ENCODE measurements at regions not wholly inside any gene's neighbourhood (a gene's known extent, or its start where the extent isn't known, plus 50 kb on each side); places are given as distances from the start of the nearest gene placed in this dataset.
"Not testable (repeated sequence)": the region's sequence is repeated elsewhere in the genome, so short reads cannot be mapped to it uniquely, and the experiment has no call there.

DNA sequence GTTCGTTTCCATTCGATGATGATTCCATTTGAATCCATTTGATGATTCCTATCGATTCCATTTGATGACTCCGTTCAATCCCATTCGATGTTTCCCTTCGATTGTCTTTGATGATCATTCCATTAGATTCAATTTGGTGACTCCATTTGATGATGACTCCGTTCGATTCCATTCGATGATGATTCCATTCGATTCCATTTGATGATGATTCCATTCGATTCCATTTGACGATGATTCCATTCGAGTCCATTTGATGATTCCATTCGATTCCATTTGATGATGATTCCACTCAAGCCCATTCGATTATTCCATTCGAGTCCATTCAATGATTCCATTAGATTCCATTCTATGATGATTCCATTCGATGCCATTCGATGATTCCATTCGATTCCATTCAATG lies 2730.6 kb downstream of the RPIA start:
- DNase-seq = not testable (repeated sequence)

DNA sequence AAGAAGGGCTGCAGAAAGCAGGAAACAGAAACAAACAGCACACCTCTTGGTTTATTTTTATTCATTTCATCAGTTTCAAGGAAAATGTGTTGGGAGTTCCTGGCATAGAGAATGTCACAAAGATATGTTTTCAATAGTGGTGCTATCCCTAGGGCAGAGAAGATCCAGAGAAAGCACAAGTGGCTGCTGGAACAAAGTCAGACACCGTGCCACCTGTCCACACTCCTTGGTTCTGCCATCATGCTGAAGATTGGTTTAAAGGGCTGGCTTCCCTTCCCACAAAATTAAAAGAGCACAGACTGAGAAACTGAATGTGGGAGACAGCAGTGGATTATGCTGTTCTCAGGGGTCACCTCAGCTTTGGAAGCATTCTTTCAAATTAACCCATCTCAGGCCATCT lies 2735.7 kb downstream of the RPIA start:
- DNase-seq = not testable (repeated sequence)

DNA sequence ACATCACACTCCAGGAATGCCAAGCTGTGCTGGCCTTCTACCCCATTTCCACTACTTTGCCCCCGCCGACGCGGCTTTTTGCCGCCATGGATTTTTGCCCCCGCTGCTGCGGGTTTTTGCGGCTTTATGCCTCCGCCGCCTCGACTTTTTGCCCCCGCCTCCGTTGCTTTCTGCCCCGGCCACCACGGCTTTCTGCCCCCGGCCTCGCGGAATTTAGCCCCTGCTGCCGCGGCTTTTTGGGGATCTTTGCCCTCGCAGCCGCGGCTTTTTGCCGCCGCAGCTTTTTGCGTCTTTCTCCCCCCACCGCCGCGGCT lies 2750.4 kb downstream of the RPIA start:
- not testable (repeated sequence) for DNase-seq

DNA sequence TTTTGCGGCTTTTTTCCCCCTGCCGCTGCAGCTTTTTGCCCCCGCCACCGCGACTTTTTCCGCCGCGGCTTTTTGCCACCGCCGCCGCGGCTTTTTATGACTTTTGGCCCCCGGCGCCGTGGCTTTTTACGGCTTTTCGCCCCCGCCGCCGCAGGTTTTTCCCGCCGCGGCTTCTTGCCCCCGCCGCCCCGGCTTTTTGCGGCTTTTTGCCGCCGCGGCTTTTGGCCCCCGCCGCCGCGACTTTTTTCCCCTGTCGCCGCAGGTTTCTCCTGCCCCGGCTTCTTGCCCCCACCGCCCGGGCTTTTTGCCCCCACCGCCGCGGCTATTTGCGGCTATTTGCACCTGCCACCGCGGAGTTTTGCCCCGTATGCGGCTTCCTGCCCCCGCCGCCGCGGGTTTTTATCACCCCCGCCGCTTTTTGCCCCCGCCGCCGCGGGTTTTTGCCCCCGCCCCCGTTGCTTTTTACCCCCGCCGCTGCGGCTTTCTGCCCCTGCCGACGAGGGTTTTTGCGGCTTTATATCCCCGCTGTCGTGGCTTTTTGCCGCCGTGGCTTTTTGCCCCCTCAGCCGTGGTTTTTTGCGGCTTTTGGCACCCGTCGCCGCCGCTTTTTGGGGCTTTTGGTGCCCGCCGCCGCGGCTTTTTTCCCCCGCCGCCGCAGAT lies 2750.9 kb downstream of the RPIA start:
- DNase-seq = peak; percentile 16

DNA sequence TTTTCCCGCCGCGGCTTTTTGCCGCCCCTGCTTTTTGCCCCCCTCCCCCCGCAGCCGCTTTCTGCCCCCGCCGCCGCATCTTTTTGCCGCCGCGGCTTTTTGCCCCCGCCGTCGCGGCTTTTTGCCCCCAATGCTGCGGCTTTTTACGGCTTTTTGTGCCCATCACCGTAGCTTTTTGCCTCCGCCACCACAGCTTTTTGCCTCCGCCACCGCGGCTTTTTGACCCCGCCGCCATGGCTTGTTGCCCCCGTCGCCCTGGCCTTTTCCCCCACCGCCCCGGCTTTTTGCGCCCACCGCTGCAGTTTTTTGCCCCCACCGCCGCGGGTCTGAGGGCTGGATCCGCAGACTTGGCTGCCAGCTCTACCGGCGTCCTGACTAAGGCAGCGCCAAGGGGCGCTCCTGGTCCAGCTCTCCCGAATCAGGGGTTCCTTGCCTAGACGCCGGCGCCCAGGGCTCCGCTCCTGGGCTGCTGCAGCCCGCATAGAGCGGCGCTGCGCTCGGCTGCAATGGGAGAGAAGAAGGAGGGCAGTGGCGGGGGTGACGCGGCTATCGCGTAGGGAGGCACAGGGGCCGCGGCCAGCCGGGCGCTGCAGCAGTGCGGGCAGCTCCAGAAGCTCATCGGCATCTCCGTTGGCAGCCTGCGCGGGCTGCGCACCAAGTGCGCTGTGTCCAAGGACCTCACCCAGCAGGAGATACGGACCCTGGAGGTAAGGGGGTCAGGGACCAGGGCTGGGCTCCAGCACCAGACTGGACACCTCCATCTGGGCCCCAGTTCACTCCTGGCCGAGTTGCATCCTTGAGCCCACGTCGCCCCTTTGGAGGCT lies 2751.6 kb downstream of the RPIA start:
- peak; percentile 14 for DNase-seq

DNA sequence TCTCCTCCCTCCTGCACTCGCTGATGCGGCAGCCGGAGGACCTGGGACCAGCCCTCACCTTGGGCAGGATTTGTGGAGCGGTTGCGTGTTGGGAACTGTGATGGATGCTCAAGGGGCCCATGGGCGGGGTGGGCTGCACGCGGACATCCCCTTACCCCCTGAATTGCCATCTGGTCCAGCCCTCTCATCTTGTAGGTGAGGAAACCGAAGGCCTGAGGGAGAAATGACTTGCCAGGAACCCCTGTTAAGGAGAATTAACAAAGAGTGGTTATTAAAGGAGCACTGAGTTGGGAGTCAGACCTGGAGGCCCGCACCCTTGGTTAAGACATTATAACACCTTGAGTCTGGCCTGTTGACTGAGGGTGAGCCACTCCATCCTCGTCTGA lies 2752.2 kb downstream of the RPIA start:
- DNase-seq = not testable (repeated sequence)

DNA sequence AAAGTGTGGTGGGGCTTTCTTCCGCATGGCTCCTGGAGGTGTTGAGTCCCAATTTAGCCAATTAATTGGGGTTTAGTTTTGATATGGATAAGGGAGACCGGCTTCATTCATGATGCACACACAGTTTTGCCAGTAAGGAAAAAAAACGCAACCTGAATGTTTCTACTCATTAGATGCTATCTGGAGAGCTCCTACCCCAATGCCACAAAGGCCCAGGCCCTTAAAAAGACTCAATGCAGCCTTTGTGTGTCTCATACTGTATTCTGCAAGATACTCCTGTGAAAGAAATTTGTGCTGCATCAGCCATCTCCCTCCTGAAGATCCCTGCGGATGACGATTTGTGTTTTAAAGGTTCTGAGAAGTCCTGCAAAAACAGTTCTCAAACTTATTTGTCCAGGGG lies 2754.2 kb downstream of the RPIA start:
- not testable (repeated sequence) for DNase-seq

DNA sequence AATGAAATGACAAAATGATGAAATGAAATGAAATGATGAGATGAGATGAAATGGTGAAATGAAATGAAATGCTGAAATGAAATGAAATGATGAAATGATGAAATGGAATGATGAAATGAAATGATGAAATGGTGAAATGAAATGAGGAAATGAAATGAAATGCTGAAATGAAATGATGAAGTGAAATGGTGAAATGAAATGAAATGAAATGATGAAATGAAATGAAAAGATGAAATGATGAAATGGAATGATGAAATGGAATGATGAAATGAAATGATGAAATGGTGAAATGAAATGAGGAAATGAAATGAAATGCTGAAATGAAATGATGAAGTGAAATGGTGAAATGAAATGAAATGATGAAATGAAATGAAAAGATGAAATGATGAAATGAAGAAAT lies 2755.0 kb downstream of the RPIA start:
- DNase-seq = not testable (repeated sequence)

DNA sequence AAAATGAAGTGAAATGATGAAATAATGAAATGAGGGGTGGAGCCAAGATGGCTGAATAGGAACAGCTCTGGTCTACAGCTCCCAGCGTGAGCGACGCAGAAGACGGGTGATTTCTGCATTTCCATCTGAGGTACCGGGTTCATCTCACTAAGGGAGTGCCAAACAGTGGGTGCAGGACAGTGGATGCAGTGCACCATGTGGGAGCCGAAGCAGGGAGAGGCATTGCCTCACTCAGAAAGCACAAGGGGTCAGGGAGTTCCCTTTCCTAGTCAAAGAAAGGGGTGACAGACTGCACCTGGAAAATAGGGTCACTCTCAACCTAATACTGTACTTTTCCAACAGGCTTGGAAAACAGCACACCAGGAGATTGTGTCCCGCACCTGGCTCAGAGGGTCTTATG lies 2755.4 kb downstream of the RPIA start:
- DNase-seq = not testable (repeated sequence)

DNA sequence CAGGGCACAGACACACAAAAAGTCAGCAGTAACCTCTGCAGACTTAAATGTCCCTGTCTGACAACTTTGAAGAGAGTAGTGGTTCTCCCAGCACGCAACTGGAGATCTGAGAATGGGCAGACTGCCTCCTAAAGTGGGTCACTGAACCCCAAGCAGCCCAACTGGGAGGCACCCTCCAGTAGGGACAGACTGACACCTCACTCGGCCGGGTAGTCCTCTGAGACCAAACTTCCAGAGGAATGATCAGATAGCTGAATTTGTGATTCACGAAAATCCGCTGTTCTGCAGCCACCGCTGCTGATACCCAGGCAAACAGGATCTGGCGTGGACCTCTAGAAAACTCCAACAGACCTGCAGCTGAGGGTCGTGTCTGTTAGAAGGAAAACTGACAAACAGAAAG lies 2756.0 kb downstream of the RPIA start:
- not testable (repeated sequence) for DNase-seq

DNA sequence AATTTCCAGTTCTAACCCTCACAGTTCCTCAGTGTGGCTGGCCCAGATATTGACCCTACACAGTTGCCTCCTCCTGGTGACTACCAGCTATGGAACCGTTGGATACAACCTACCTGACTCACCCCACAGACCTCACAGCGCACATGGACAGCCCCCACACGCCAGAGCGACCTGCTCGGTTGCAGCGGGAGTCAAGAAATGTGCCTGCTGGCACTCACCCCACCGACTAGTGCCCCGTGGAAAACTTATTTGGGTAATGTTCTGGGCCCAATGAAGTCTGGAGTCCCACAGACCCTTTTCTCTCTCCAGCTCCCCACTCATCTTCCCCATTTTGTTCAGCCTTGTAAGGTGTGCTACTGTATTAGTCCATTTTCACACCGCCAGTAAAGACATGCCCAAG lies 2770.8 kb downstream of the RPIA start:
- not testable (repeated sequence) for DNase-seq

DNA sequence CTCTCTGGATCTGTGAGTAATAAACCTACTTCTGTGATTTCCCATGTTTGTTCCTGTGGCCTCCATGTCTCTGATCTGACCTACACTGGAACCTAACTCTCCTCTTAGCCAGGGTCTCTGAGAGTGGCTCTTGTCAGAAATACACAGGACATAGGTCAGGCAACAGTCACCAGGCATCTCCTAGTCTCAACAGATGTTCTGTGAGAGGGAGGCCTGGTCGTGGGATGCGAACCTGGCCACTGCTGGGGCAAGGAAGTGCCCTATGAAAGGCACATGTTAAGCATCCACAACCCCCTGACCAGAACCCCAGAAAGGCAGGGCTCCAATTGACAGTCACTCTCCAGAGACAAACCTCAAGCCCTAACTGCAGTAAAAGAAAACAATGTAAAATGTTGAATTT lies 2771.5 kb downstream of the RPIA start:
- not testable (repeated sequence) for DNase-seq

DNA sequence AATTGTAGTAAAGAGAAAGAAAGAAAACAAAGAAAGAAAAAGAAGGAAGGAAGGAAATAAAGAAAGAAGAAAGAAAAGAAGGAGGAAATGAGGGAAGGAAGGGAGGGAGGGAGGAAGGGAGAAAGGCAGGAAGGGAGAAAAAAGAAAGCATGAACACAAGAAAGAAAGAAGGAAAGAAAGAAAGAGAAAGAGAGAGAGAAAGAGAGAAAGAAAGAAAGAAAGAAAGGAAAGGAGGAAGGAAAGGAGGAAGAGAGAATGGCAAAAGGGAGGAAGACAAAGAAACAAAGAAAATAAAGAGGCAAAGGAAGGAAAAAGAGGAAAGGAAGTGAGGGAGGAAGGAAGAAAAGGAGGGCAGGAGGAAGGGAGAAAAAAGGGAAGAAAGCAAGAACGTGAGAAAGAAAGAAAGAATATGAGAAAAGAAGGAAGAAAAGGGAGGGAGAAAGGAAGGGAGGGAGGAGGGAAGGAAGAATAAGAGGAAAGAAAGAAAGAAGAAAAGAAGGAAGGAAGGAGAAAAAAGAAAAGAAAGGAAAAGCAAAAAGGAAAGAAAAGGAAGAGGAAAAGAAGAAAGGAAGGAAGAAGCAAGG lies 2775.4 kb downstream of the RPIA start:
- not testable (repeated sequence) for DNase-seq

DNA sequence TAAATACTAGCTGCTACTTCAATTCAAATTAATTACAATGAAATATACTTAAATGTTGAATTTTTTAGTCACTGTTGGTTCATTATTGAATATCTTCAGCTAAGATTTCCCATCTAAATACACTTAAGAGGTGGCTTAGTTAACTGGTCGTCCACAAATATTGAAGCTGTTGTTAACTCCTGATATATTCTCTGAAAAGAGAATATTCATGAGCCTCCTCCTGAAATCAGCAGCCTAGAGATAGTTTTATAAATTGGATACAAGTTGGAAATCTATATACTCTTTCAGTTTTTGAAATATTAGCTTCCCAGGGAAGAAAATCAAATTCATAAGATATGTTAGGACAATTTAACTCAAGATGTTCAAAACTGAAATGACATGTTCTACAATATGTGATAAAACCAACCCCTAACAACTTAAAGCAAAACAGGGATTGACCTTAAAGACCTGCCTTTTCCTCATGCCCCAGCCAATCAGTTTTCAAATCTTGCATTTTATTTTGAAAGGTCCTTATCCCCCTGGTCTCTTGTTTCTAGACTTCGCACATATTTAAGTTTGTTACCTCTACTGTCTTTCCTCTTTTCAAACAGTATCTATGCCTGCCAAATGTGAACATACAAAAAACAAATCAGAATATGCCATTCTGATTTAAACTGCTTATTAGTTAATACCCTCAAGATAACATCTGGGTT lies 2784.9 kb downstream of the RPIA start:
- not testable (repeated sequence) for DNase-seq

DNA sequence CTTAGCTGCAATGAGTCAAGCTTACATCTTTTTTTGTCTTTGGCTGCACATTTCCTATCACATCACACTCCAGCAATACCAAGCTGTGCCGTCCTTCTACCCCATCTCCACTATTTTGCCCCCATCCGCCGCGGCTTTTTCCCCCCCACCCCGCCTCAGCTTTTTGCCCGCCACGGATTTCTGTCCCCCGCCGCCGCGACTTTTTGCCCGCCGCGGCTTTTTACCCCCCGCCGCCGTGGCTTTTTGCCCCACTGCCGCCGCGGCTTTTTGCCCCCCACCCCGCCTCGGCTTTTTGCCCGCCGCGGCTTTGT lies 2785.4 kb downstream of the RPIA start:
- DNase-seq = not testable (repeated sequence)

DNA sequence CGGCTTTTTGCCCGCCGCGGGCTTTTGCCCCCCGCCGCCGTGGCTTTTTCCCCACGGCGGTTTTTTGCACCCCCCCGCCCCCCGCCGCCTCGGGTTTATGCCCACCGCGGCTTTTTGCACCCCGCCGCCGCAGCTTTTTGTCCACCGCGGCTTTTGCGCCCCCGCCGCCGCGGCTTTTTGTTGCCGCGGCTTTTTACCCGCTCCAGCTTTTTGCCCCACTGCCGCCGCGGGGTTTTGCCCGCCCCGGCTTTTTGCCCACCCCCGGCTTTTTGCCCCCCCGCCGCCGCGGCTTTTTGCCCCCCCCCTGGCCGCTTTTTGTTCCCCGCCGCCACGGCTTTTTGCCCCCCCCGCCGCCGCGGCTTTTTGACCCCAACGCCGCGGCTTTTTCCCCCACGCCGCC lies 2785.8 kb downstream of the RPIA start:
- DNase-seq = not testable (repeated sequence)

DNA sequence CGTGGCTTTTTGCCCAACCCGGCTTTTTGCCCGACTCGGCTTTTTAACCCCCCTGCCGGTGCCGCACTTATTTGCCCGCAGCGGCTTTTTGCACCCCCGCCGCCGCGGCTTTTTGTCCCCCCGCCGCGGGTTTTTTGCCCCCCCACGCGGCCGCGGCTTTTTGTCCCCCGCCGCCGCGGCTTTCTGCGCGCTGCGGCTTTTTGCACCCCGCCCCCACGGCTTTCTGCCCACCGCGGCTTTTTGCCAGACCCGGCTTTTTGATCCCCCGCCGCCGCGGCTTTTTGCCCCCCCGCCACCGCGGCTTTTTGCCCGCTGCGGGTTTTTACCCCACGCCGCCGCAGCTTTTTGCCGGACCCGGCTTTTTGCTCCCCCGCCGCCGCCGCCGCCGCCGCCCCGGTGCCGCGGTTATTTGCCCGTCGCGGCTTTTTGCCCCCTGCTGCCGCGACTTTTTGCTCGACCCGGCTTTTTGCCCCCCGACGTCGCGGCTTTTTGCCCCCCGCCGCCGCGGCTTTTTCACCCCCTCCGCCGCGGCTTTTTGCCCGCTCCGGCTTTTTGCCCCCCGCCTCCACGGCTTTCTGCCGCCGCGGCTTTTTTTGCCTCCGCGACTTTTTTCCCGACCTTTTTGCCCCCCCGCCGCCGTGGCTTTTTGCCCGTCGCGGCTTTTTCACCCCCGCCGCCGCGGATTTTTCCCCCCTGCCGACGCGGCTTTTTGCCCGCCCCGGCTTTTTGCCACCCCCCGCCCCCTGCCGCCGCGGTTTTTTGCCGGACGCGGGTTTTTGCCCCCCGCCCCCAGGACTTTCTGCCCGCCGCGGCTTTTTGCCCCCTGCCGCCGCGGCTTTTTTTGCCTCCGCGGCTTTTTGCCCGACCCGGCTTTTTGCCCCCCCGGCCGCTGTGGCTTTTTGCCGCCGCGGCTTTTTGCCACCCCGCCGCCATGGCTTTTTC lies 2786.5 kb downstream of the RPIA start:
- DNase-seq = peak; percentile 14

DNA sequence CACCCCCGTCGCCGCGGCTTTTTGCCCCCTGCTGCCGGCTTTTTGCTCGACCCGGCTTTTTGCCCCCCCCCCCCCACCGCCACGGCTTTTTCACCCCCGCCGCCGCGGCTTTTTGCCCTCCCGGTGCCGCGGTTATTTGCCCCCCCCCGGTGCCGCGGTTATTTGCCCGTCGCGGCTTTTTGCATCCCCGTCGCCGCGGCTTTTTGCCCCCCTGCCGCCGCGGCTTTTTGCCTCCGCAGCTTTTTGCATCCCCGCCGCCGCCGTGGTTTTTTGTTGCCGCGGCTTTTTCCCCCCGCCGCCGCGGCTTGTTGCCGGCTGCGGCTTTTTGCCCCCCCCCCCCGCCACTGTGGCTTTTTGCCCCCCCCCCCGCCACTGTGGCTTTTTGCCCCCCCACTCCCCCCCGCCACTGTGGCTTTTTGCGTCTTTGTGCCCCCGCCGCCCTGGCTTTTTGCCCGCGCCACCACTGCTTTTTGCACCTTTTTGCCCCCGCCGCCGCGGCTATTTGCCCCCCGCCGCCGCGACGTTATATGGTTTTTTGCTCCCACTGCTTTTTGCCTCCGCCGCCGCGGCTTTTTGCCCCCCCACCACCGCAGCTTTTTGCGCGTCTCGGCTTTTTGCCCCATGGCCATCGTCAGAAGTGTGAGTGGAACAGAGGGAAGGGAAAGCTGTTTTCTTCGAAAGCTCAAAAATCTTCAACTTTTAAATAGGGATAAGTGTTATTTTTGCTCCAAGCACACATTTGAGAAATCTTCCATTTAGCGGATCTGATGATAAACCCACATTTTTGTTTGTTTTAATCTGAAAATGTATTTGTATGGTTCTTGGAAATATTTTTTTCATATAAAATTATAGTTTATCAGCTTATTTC lies 2787.6 kb downstream of the RPIA start:
- peak; percentile 14 for DNase-seq

DNA sequence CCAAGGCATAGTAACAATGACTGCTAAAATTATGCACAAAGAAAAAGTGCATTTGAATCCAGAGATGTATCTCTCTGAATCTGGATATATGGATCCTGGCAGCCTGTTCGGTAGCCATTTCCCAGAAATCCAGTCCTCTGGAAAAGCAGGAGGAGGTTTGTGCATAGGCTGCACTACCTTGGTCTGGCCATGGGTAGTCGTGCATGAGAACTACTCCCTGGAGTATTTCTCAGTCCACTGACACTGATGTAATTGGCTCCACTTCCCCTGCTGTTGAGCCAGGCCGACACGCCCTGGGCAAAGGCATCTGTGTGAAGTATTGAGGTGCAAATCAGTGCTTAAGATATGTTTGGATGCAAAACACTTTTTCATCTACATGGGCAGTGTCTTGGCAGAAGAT lies 2793.8 kb downstream of the RPIA start:
- not testable (repeated sequence) for DNase-seq

DNA sequence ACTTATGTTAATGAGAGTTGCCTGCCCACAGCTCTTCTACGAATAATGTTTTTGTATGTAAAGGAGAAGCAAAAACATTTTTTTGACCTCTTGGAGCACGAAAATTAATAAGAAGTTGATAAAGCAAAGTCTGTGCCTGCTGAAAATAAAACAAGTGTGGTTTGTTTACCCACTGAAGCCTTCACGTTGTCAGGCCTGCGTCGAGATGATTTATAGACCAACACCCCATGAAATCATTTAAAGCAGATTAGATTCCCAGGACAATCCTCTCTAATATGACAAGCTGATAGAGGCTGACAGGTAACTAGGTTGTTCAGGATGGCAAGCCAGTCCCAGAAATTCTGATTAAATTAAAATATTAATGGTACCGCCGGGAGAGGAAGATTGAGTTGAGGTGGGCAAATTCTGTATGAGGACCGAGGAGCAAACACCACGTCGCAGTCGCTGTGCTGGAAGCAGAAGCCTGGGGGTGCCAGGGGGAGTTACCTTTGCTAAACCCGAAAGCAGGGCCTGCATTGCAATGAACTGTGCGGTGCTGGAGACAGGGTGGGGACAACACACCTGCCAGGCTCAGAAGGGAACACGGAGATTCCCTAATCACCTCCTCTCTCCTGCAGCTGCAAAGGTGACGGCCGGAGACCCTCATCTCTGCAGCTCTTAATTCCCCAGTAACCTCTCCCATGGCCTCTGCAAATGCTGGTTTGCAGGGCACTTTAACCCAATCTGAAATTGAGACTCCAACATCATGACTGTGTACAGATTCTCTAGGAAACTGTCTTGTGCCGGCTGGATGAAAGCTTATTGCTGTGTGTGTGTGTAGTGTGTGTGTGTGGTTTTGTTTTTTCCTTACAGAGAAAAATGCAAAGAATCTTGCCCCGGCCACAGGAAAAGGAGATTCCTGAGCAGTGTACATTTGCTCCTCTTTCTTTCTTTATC lies 2805.9 kb downstream of the RPIA start:
- not testable (repeated sequence) for DNase-seq
